ENCODE measurements at regions not wholly inside any gene's neighbourhood (a gene's known extent, or its start where the extent isn't known, plus 50 kb on each side); places are given as distances from the start of the nearest gene placed in this dataset.

DNA sequence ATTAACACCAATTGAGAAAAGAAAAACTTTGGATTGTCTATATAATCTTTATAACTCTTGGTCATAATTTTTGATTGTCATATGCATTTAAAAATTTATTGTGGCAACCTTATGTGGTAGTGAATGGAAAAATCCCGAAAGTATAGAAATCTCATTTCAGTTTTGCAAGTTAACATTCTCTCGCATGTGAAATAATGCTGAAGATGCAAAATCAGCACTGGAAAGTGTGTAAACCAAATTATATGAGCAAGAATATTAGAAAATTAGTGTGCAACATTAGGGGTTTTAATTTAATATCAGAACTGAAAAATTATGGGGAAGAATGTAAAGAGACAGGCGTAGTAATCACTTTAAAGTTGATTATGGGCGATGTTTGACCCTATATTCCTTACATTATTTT lies 1472.8 kb downstream of the PCDH7 start:
- FAIRE-seq (no peak), DNase-seq (ENCODE audit: insufficient read length) (no peak)
- no peak for TF ChIP-seq TAF1 (IDR thresholded peaks at IDR 0.05; ENCODE audit: borderline replicate concordance, low read depth, low read length)
- TF ChIP-seq POLR2A (IDR thresholded peaks at IDR 0.05; ENCODE audit: low read depth, low read length): no peak
- TF ChIP-seq POLR2AphosphoS5 (IDR thresholded peaks at IDR 0.05; ENCODE audit: low read depth, low read length): no peak

DNA sequence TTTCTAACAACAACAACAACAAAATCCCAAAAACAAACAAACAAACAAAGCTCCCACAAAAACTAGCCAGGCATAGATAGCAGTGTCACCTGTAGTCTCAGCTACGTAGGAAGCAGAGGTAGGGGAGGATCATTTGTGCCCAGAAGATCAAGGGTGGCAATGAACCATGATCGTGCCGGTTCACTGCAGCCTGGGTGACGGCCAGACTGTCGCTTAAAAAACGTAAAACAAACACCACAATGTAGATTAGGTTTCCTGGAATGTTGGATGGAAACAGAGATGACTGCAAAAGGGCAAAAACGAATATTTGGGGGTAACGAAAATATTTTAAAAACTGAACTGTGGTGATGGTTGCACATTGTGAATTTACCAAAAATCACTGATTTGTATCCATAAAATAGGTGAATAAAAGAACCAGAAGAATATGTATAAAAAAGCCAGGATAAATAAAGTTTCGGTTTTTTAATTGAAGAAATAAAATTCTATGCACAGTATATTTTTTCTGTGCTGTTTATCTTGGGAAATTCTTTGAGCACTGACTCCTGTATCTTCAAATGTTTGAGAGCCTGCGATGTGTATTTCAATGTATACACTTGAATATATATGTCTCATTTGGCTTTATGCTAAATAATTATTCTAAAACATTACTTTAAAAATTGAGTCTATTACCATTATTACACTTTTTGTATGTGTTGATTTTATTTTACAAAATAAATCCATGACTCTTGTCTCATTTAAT lies 1477.0 kb downstream of the PCDH7 start:
- no peak for DNase-seq (ENCODE audit: insufficient read length)
- TF ChIP-seq POLR2AphosphoS5 (IDR thresholded peaks at IDR 0.05; ENCODE audit: low read depth, low read length) (no peak), POLR2A (IDR thresholded peaks at IDR 0.05; ENCODE audit: low read depth, low read length) (no peak), TAF1 (IDR thresholded peaks at IDR 0.05; ENCODE audit: borderline replicate concordance, low read depth, low read length) (no peak)
- FAIRE-seq: no peak

DNA sequence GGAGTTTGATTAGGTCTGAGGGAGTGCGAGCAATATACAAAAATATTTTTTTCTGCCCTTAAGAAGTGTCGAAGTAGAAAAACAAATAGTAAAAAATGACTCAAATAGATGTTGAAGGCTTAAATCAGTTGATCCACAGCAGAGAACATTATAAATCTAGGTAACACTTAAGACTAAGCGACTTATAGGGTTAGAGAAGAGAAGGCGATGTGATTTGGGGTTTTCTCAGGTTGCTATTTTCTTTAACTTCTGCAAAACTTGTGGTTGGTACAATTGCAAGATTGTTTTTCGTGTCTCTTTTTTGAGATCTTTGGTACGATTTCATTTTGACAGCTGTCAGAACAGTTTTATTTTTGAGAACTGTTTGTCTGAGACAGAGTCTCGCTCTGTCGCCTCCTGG lies 1479.5 kb downstream of the PCDH7 start:
- DNase-seq (ENCODE audit: insufficient read length) (no peak), FAIRE-seq (no peak)
- TF ChIP-seq TAF1 (IDR thresholded peaks at IDR 0.05; ENCODE audit: borderline replicate concordance, low read depth, low read length) (no peak), POLR2AphosphoS5 (IDR thresholded peaks at IDR 0.05; ENCODE audit: low read depth, low read length) (no peak), POLR2A (IDR thresholded peaks at IDR 0.05; ENCODE audit: low read depth, low read length) (no peak)

DNA sequence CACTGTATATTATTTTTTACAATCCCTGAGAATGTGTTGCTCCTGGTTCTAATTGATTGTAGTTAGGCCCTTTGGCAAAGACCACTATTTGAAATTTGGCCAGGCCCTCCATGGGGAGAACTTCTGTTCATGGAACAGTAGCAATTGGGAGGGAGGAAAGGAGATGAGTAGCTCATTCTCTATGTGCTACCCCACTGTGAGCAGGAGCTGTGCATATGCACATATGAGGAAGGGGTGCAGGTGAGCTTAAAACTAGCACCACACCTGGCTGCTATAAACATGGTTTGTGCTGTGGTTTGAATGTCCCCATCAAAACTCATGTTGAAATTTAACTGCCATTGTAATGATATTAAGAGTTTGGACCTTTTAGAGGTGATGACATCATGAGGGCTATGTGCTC lies 1483.2 kb downstream of the PCDH7 start:
- DNase-seq (ENCODE audit: insufficient read length): no peak
- FAIRE-seq: no peak
- no peak for TF ChIP-seq POLR2AphosphoS5 (IDR thresholded peaks at IDR 0.05; ENCODE audit: low read depth, low read length)
- TF ChIP-seq POLR2A (IDR thresholded peaks at IDR 0.05; ENCODE audit: low read depth, low read length): no peak
- TF ChIP-seq TAF1 (IDR thresholded peaks at IDR 0.05; ENCODE audit: borderline replicate concordance, low read depth, low read length): no peak

DNA sequence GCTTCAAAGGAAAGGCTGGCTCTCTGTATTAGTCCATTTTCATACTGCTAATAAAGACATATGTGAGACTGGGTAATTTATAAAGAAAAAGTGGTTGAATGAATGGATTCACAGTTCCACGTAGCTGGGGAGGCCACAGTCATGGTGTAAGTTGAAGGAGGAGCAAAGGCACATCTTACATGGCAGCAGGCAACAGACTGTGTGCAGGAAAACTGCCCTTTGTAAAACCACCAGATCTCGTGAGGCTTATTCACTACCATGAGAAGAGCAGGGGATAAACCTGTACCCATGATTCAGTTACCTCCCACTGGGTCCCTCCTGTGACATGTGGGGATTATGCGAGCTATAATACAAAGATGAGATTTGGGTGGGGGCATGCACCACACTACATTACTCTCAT lies 1486.6 kb downstream of the PCDH7 start:
- TF ChIP-seq POLR2A (IDR thresholded peaks at IDR 0.05; ENCODE audit: low read depth, low read length): no peak
- TF ChIP-seq POLR2AphosphoS5 (IDR thresholded peaks at IDR 0.05; ENCODE audit: low read depth, low read length): no peak
- no peak for TF ChIP-seq TAF1 (IDR thresholded peaks at IDR 0.05; ENCODE audit: borderline replicate concordance, low read depth, low read length)
- no peak for DNase-seq (ENCODE audit: insufficient read length)
- no peak for FAIRE-seq

DNA sequence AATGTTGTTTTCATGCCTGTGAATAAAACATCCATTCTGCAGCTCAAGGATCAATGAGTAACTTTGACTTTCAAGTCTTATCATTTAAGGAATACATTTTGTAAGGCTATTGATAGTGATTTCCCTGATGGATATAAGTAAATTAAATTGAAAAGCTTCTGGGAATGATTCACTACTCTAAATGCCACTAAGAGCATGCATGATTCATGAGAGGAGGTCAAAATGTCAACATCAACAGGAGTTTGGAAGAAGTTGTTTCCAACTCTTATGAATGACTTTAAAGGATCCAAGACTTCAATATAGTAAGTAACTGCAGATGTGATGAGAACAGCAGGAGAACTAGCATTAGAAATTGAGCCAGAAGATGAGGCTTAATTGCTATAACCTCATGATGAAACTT lies 1487.3 kb downstream of the PCDH7 start:
- FAIRE-seq: no peak
- TF ChIP-seq TAF1 (IDR thresholded peaks at IDR 0.05; ENCODE audit: borderline replicate concordance, low read depth, low read length): no peak
- TF ChIP-seq POLR2AphosphoS5 (IDR thresholded peaks at IDR 0.05; ENCODE audit: low read depth, low read length): no peak
- no peak for TF ChIP-seq POLR2A (IDR thresholded peaks at IDR 0.05; ENCODE audit: low read depth, low read length)
- no peak for DNase-seq (ENCODE audit: insufficient read length)

GRCh38 chr4:32215277-32215676 lies 1495.1 kb downstream of the PCDH7 start:
- FAIRE-seq (no peak), DNase-seq (ENCODE audit: insufficient read length) (no peak)
- no peak for TF ChIP-seq POLR2AphosphoS5 (IDR thresholded peaks at IDR 0.05; ENCODE audit: low read depth, low read length)
- no peak for TF ChIP-seq TAF1 (IDR thresholded peaks at IDR 0.05; ENCODE audit: borderline replicate concordance, low read depth, low read length)
- no peak for TF ChIP-seq POLR2A (IDR thresholded peaks at IDR 0.05; ENCODE audit: low read depth, low read length)

GRCh38 chr4:32216502-32216901 lies 1496.3 kb downstream of the PCDH7 start:
- no peak for TF ChIP-seq TAF1 (IDR thresholded peaks at IDR 0.05; ENCODE audit: borderline replicate concordance, low read depth, low read length)
- TF ChIP-seq POLR2AphosphoS5 (IDR thresholded peaks at IDR 0.05; ENCODE audit: low read depth, low read length): no peak
- TF ChIP-seq POLR2A (IDR thresholded peaks at IDR 0.05; ENCODE audit: low read depth, low read length): no peak
- DNase-seq (ENCODE audit: insufficient read length): no peak
- FAIRE-seq: no peak

DNA sequence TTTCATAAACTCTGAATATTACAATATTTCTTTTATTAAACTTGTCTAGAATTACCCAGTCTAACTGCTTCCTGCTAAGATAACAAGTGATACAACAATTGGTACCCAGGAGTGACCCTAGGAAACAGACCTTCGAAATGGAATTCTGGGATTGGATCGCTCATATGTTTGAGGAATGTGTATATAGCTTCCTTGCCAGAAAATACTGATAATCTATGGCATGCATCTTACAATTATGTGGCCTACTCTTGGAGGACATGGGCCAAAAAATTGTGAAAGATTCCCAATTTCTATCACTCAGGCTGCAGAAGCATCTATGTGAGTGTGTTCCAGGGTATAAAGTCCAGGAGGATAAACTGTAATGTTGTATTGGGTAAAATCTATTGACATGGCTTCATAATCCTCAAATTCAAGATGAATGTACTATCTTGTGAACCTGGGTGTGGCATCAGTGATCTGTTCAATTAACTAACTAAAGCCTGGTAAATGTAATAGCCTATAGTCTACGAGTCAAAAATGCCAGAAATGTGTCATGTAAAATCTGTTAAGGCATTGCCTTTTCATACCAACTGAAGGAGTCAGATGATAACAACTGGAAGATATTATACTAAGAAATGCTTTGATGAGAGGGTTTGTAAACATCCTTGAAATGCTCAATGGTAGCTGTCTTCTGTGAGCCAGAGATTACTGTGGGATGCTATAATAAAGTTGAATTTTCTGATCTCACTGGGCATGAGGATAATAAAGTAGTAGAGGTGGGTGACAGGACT lies 1499.3 kb downstream of the PCDH7 start:
- TF ChIP-seq POLR2A (IDR thresholded peaks at IDR 0.05; ENCODE audit: low read depth, low read length) (no peak), TAF1 (IDR thresholded peaks at IDR 0.05; ENCODE audit: borderline replicate concordance, low read depth, low read length) (no peak), POLR2AphosphoS5 (IDR thresholded peaks at IDR 0.05; ENCODE audit: low read depth, low read length) (no peak)
- DNase-seq (ENCODE audit: insufficient read length) (no peak), FAIRE-seq (no peak)

GRCh38 chr4:32226204-32226603 lies 1506.0 kb downstream of the PCDH7 start:
- no peak for FAIRE-seq
- TF ChIP-seq POLR2AphosphoS5 (IDR thresholded peaks at IDR 0.05; ENCODE audit: low read depth, low read length): no peak
- no peak for TF ChIP-seq POLR2A (IDR thresholded peaks at IDR 0.05; ENCODE audit: low read depth, low read length)
- TF ChIP-seq TAF1 (IDR thresholded peaks at IDR 0.05; ENCODE audit: borderline replicate concordance, low read depth, low read length): no peak
- DNase-seq (ENCODE audit: insufficient read length): no peak

DNA sequence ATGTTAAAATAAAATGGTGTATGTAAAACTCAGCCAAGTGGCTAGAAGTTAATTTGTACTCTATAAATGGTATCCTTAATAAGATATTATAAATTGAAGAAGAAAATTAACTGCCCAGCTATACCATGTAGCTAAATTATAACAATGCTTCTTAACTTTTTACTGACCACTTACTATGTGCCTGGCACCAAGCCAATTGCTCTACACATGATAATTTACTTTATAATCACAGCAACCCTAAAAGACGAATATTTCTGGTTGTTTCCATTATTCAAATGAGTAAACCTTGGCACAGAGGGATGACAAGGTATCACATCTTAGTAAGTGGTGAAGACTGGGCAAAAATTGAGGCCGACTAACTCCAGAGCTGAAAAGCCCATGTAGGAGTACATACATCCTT lies 1506.6 kb downstream of the PCDH7 start:
- TF ChIP-seq TAF1 (IDR thresholded peaks at IDR 0.05; ENCODE audit: borderline replicate concordance, low read depth, low read length) (no peak), POLR2A (IDR thresholded peaks at IDR 0.05; ENCODE audit: low read depth, low read length) (no peak), POLR2AphosphoS5 (IDR thresholded peaks at IDR 0.05; ENCODE audit: low read depth, low read length) (no peak)
- DNase-seq (ENCODE audit: insufficient read length): no peak
- no peak for FAIRE-seq

GRCh38 chr4:32243926-32244325 lies 1523.8 kb downstream of the PCDH7 start:
- no peak for TF ChIP-seq TAF1 (IDR thresholded peaks at IDR 0.05; ENCODE audit: borderline replicate concordance, low read depth, low read length)
- no peak for TF ChIP-seq POLR2AphosphoS5 (IDR thresholded peaks at IDR 0.05; ENCODE audit: low read depth, low read length)
- no peak for TF ChIP-seq POLR2A (IDR thresholded peaks at IDR 0.05; ENCODE audit: low read depth, low read length)
- DNase-seq (ENCODE audit: insufficient read length) (no peak), FAIRE-seq (no peak)
